NCI-H524 treated with DMSO at 0.1 percent for 48 hours (cell line): ENCODE measurements at regions not wholly inside any gene's neighbourhood (a gene's known extent, or its start where the extent isn't known, plus 50 kb on each side); places are given as distances from the start of the nearest gene placed in this dataset.

Experiments used
- DNase-seq: peaks from one replicate; lab custom pipeline; 2025; lab: John Stamatoyannopoulos, UW

DNA sequence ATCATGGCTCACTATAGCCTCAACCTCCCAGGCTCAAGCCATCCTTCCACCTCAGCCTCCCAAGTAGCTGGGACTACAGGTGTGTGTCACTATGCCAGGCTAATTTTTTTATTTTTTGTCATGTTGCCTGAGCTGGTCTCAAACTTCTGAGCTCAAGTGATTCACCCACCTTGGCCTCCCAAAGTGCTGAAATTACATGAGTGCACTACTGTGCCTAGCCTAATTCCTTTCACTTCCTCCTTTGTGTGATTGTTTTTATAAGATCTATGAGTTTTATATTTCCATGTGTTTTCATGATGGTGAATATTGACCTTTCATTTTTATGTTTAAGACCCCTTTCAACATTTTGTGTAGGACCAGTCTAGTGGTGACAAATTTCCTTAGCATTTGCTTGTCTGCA is 55.2 kb upstream of the IL12B start:
- DNase-seq: no peak

DNA sequence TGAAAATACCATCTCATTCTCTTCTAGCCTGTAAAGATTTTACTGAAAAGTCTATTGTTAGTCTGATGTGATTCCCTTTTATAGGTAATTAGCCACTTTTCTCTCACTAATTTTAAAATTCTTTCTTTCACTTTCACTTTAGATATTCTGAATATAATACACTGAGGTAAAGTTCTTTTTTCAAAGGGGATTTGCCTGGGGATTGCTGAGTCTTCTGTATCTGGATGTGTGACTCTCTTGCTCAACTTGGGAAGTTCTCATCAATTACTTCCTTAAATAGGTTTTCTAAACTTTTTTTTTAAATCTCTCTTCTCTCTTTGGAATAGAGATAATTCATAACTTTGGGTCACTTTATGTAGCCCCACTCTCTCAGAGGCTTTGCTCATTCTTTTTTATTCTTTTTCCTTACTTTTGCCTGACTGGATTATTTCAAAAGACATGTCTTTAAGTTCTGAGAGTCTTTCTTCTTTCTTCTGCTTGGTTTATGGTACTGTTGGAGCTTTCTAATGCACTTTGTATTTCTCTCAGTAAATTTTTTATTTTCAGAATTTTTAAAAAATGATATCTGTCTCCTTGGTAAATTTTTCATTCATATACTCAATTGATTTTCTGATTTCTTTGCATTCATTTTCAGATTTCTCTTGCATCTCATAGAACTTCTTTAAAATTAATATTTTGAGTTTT is 55.9 kb upstream of the IL12B start:
- no peak for DNase-seq

DNA sequence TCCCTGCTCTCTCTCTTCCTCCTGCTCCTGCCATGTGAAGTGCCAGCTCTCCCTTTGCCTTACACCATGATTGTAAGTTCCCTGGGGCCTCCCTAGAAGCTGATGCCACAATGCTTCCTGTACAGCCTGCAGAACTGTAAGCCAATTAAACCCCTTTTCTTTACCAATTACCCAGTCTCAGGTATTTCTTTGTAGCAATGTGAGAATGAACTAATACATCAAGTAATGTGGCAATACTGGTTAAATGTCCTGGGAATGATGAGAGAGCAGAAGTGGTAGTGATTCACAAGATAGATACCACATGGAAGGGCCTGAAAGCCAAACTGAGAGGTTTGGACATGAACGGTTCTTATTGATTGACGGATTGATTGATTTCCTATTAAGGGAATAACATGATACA is 62.6 kb upstream of the IL12B start:
- no peak for DNase-seq

DNA sequence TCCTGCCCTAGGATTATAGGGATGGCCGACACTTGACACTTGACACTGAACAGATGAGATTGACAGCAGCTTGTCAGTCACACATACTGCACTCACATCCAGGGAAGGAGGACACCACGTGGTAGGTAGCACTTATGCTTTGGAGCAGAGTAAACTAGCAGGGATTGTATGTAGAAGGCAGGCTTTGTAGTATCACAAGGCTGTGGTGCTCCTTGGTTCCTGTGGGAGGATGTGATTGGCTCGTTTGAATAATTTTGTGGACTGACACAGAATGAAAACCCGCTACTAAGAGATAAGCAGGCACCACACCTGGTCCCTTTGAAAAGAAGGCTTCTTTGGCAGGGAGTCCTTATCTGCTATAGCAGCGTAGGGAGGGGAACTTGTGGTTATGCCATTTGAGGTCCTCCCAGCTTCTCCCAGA is 63.6 kb upstream of the IL12B start:
- peak; percentile 0 for DNase-seq

DNA sequence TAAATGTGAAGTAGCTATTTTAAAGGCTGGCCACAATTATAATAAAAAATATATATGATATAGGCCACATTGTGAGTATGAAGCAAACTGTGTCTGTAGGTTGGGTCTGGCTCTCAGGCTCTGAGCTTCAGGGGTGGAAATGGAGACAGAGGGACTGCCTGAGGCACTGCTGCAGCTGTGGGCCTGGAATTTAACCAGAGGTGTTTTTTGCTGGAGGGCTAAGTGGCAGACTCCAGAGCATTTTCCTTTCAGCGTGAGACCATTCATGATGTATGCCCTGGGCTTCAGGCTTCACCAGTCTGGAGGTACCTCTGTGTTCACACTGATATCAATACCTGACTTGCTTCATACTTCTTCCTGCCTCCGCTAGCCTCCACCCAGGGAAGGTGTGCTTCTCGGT is 64.9 kb upstream of the IL12B start:
- DNase-seq: no peak

DNA sequence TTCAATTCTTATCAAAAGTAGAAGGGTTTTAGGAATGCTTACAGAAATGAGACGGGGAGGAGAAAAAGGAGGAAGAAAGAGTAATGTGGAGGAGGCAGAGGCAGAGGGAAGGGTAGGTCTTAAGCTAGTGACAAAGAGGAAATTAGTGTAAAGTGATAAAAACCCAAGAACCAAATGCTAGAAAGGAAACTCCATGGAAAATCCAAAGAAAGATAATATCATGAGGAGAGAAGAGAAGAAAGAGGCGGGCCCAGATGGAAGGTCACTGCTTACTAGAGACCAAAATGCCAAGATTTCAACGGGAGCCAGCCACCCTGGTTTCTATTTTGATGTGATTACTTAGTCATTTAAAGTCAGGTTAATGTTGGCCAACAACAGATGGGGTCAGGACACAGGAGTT is 68.6 kb upstream of the IL12B start:
- DNase-seq: no peak

DNA sequence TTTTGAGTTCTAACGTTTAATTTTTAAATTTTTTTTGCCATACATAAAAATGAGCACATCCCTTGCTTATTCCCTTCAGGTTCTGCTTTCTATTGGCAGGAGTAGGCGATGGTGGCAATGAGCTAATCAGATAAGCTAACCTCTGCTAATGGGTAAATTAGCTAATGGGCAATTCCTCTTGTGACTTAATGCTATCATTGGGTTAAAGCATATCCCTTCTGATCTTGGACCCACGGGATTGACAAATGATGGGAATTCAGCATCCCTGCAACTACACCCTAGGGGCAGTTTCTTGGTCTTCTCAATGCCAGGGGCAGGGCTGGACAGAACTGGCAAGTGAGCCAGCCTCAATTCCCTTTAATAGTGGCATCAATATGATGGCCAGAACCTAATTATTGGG is 70.2 kb upstream of the IL12B start:
- no peak for DNase-seq

DNA sequence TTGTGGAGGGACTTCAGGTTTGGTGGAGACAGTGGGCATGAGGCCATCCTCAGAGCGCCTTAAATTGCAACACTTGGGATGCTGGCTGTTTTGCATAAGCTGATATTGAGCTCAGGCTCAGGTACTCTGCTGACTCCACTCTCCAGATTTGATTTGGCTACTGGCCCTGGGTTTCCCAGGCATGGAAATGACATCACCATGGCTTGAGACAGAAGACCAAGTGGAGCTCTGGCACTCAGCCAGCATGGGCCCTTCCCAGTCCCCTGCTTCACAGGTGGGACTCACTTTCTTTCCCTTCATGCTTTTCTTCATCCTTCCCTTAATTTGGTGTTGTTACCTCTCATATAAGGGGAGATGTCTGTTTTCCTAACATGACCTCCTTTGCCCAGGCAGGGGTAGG is 72.0 kb upstream of the IL12B start:
- DNase-seq: no peak

DNA sequence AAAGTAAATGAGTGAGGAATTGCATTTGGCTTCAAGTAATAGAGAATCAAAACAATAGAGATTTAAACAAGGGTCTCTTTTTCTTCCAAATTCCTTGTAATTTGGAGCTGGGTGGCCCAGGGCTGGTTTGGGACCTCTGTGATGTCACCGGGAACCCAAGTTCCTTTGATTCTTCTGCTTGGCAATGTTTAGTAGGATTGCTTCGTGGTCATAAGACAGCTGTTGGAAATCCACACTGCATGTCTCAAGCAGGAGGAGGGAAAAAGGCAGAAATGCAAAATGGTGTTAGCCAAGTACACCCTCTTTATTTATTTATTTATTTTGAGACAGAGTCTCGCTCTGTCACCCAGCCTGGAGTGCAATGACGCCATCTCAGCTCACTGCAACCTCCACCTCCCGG is 72.6 kb upstream of the IL12B start:
- DNase-seq: no peak

DNA sequence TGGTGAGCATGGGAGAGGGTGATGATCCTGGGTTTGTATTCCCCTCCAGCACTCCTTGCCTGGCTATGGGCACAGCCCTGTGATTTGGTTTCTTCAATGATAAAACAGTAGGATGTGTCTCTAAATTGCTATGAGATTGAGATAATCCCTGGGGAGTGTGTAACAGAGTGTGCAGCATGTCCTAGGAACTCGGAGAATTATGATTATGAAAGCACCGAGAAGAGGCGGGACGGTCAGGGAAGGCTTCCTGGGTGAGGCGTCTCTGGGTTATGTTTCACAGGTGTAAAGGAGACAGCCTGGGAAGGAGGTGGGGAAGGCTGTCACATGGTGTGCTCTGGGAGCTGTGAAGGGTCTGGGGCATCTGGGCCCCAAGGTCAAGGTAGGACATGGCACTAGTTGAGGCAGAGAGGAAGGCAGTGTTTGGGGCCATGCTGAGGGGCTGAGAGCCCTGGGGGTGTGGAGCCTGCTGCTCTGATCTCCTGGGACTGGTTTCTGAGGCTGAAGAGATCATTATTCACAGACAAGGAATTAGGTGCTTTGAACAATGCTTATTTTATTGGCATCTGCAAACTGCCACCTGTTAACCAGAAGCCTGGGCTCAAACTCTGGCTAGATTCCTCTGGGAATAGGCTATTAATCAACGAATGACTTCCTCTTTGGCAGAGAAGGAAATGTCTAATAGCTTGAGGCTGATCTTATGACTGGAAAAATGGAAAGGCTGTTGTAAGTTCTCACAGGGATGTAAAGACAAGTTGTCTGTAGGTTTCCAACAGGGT is 73.8 kb upstream of the IL12B start:
- DNase-seq: peak; percentile 41

DNA sequence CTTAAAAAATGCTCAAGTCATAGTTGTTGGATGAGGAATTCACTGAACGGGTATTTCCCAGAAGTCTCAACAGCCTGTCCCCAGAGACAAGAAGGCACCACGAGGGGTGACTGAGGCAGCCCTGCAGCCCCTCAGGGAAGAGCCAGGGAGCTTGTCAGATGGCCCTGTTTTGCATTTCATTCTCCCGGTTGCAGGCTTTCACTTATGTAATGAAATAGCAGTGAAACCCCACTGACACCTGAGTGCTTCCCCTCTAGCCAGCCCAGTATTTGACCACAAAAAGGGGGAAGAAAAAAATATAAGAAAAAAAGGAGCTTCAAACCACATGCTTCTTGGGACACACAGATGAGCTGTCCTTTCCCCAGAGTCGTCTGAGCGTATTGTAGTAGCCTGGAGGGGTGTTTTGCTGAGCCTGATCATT is 75.3 kb upstream of the IL12B start:
- DNase-seq: no peak

DNA sequence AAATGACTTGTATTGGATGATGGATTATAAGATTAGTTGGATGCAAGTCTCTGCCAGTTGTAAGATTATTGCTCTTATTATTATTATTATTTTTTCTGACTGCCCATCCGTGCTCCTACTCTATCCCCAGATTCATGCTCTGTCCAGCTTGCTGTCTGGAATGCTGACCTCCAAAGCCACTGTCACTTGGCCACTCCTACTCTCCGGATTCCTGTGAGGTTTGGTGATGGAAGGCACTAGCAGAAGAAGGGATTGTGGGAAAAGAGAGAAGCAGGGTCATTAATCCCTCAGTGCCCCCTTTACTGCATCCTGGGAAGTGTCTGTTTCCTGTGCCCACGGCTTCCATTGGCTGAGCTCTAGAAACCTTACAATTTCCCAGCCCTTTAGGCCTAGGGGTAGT is 76.3 kb upstream of the IL12B start:
- DNase-seq: no peak

DNA sequence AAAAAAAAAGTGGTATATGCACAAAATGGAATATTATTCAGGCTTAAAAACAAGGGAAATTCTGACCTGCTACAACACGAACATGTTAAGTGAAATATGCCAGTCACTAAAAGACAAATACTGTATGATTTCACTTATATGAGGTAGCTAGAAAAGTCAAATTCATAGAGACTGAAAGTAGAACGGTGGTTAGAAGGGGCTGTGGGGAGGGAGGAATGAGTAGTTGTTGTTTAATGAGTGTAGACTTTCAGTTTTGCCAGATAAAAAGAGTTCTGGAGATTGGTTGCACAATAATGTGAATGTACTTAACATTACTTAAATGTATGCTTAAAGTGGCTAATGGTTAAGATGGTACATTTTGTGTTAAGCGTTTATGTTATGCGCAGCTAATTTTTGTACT is 79.5 kb upstream of the IL12B start:
- no peak for DNase-seq

DNA sequence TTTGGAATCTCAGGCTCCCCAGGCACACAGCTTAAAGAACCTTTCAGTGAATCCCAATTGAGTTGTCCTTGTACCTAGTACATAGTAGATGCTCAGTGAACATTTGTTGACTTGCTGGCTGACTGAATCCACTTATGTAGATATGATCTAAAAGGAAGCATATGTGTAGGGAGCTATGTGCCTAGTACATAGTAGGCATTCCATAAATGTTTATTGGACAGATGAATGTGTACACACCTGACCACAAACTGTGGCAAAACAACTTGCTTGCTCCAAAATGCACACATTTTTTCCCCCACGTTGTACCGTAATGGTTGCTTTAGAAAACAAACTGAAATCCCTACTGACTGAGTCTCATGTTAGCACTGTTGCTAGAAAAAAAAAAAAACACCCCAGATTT is 80.2 kb upstream of the IL12B start:
- DNase-seq: no peak

DNA sequence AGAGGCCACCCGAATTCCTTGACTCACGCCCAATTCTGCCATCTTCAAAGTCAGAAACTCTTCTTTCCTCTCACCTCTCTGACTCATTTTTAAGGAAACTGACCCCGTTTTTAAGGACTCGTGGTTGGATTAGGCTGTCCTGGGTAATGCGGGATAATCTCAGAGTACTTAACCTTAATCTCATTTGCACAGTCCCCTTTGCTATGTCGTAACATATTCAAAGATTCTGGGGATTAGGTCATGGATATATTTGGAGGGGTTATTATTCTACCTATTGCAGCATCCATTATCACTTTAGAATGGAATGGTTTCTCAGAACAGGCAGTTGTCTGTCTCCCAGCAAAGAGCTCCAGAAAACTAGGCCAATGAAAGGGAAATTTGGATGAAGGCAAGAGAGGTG is 80.8 kb upstream of the IL12B start:
- DNase-seq: peak; percentile 6

DNA sequence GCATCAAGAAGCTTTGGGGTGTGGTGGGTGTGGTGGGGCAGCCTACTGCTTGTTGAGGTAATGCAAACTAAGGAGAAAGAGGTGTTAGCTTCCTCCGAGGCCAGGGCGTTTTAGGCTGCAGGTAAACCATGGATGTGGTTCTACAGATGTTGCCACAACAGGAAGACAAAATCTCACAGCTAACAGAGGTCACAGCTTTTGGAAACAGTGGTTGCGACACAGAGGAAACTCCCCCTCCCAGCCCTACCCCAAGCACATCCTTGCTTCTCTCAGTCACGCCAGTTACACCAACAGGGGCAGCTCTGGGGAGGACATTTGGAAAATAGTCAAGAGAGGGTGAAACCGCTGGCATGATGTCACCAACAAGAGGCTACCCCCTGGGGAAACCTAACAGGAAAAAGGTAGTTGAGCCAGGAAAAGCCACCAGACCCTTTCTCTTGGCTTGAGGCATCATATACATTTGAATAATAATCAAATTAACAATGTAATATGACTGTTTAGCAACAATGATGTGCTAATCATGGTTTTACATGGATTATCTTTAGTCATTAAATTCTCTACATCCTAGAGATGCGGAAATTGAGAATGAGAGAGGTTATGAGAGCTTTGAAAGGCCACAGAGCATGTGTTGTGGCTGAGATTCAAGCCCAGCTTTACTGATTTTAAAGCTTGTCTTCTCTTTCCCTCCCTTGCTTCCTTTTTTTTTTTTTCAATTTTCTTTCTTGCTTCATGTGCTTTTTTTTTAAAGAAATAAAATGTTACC is 82.2 kb upstream of the IL12B start:
- no peak for DNase-seq

DNA sequence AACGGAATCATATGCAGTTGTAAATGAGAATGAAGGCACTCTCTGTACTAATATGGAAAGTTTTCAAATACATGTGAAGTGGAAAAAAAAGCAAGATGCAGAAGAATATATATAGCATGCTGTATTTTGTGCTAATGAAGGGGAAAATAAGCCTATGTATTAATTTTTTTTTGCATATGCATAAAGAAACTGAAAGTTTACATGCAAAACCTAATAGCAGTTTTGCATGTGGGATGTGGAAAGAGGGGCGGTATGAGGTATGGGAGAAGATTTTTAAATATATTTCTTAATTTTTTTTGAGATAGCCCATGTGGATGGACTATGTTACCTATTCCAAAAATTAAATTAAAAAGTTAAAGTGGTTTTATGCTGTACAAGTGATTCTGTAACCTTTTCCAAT is 83.7 kb upstream of the IL12B start:
- no peak for DNase-seq

DNA sequence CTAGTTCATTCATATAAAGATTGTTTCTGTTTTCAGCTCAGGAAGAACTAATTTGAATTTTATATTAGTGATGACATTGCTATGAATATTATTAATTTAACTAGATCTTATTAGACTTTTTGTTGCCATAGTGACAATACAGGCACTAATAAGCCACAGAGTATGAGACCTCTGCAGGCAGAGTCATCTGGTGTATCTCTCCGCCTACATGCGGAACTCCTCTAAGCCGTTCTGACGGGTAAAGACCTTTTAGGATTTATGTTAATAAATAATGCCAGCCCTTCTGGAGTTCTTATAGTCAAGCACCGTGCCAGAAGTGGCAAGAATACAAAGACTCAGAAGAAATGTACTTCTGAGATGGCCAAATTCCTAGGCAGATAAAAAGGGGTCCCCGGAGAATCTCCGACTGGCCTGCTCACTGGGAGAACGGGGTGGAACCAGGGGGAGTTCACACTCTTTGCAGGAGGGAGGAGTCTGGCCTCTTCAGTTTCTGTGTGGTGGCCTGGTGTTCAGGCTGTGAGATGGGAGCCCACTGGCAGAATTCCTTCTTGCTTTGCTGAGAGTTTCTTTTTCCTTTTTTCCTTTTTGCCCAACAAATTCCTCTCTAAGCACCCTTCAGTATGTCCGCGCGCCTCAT is 85.1 kb upstream of the IL12B start:
- DNase-seq: peak; percentile 3

DNA sequence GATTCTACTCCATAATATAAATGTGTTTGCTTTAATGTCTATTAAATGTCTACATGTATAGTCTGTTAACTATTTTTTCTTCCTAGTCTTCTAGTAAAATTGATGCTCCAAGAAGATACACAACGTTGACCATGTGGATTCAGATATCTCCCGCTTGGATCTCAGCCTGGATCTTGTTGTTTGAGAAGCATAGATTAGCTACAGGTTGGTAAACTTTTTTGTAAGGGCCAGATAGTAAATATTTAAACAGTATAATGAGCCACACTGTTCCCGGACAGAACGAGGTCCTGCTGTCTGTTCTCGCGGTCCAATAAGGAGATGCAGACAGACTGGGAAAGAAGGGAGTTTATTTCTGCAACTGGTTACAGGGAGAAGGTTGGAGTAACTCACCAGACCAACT is 86.2 kb upstream of the IL12B start:
- DNase-seq: no peak

DNA sequence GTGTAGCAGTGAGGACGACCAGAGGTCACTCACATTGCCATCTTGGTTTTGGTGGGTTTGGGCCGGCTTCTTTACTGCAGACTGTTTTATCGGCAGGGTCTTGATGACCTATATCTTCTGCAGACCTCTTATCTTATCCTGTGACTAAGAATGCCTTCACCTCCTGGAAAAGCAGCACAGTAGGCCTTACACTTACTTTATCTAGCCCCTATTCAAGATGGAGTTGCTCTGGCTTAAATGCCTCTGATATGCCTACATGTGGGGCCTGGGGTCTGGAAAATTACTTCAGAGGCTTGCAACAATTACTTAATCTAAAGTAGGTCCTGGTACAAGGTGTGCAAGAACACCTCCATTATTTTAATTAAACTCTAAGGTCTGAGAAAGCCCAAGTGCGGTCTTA is 86.9 kb upstream of the IL12B start:
- DNase-seq: no peak

DNA sequence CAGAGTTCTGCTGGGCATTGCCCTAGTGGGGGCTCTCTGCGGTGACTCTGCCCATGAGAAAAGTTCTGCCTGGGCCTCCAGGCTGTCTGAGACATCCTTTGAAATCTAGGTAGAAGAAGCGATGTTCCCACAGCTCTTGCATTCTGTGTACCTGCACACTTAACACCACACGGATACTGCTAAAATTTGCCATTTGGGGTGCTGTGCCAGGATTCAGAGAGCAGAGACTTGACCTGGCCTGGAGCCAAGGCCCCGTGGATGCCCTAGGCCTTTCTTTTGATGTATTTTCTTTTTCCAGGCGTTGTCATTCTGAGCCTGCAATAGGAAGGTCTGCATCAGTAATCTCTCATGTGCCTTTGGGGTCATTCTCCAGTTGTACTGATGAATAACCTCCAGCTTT is 89.3 kb upstream of the IL12B start:
- DNase-seq: no peak

DNA sequence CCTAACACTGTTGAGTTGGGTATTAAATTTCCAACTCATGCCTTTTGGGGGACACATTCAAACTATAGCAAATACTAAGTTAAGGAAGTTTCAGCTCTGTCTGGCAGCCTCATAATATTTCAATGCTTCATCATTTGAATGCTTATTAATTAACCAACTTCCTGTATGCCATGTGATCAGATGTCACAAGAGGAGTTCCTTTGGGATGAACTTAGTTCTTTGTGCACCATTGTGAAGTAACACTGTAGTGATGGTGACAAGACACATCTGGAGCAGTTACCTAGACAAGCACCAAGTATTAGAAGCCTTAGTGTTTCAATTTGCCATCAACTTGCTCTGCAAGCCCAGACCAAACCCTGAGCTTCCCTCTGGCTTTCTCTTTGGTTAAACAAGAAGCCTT is 90.7 kb upstream of the IL12B start:
- DNase-seq: no peak

DNA sequence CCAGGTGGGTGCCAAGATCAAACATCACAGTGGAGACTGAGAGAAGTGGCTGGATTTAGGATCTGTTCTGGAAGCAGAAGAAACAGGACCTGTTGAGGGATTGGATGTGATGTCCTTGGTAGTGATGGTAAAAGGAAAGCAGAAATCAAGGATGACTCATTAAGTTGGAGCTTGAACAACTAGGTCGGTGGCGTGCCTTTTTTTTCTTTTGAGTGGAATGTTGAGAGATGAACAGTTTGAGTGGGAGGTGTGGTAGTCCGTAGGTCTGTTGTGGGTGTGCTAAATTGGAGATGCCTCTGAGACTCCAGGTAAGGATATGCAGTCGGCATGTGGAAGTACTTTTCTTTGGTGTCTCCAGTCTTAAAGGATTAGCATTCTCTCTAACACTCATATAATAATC is 92.1 kb upstream of the IL12B start:
- no peak for DNase-seq
